SK-N-SH treated with all-trans-retinoic acid at 6 μM for 48 hours (cell line): ENCODE measurements at regions not wholly inside any gene's neighbourhood (a gene's known extent, or its start where the extent isn't known, plus 50 kb on each side); places are given as distances from the start of the nearest gene placed in this dataset.

Experiments used
- ATAC-seq: fragments of 200-7000 bp; cut with Tn5 transposase; 3 replicates; pipeline ENCODE4 v1.9.1; 2020; ENCODE audit warnings: mild to moderate bottlenecking, moderate library complexity
- ARNTL ChIP-seq: fragments of 450-650 bp; formaldehyde crosslinking; IDR thresholded peaks from 2 replicates; pipeline ENCODE4 v1.5.0; 2020; ENCODE audit warnings: low read depth, mild to moderate bottlenecking, moderate library complexity, borderline replicate concordance
- BACH2 ChIP-seq: fragments of 250-450 bp; sonication (Bioruptor Pico); IDR thresholded peaks from 2 replicates; pipeline ENCODE4 v1.9.0; 2021; ENCODE audit warnings: mild to moderate bottlenecking, borderline replicate concordance
- CSDC2 ChIP-seq: fragments of 250-450 bp; sonication (Bioruptor Pico); IDR thresholded peaks from 2 replicates; pipeline ENCODE4 v1.5.0; 2020; ENCODE audit warnings: mild to moderate bottlenecking, moderate library complexity
- ESRRG ChIP-seq: fragments of 250-450 bp; sonication (Bioruptor Pico); IDR thresholded peaks from 2 replicates; pipeline ENCODE4 v1.6.1; 2021; ENCODE audit warnings: mild to moderate bottlenecking
- GLIS3 ChIP-seq: fragments of 250-450 bp; sonication (Bioruptor Pico); IDR thresholded peaks from 2 replicates; pipeline ENCODE4 v1.5.0; 2020; ENCODE audit warnings: mild to moderate bottlenecking, moderate library complexity
- ISL1 ChIP-seq: fragments of 250-450 bp; sonication (Bioruptor Pico); IDR thresholded peaks from 2 replicates; pipeline ENCODE4 v2.1.2; 2022; ENCODE audit warnings: mild to moderate bottlenecking, moderate library complexity
- OSR1 ChIP-seq: fragments of 250-450 bp; sonication (Bioruptor Pico); IDR thresholded peaks from 2 replicates; pipeline ENCODE4 v1.8.0; 2022; ENCODE audit warnings: moderate library complexity, mild to moderate bottlenecking, inconsistent platforms
- POU6F1 ChIP-seq: fragments of 250-450 bp; sonication (Bioruptor Pico); IDR thresholded peaks from 2 replicates; pipeline ENCODE4 v1.8.0; 2021; ENCODE audit warnings: low read depth, mild to moderate bottlenecking, moderate library complexity, borderline replicate concordance
- PPARA ChIP-seq: fragments of 250-450 bp; sonication (Bioruptor Pico); IDR thresholded peaks from 2 replicates; pipeline ENCODE4 v1.5.0; 2020; ENCODE audit warnings: mild to moderate bottlenecking, borderline replicate concordance
- SNAI2 ChIP-seq: fragments of 250-450 bp; sonication (Bioruptor Pico); IDR thresholded peaks from 2 replicates; pipeline ENCODE4 v1.5.0; 2020; ENCODE audit warnings: mild to moderate bottlenecking, moderate library complexity
- TCF4 ChIP-seq: fragments of 250-450 bp; sonication (Bioruptor Pico); IDR thresholded peaks from 2 replicates; pipeline ENCODE4 v1.8.0; 2021; ENCODE audit warnings: mild to moderate bottlenecking, moderate library complexity, borderline replicate concordance
- TOX ChIP-seq: fragments of 250-450 bp; sonication (Bioruptor Pico); IDR thresholded peaks from 2 replicates; pipeline ENCODE4 v1.8.0; 2021; ENCODE audit warnings: mild to moderate bottlenecking, moderate library complexity, borderline replicate concordance
- TSHZ2 ChIP-seq: fragments of 250-450 bp; sonication (Bioruptor Pico); IDR thresholded peaks from 2 replicates; pipeline ENCODE4 v1.5.0; 2020; ENCODE audit warnings: mild to moderate bottlenecking, moderate library complexity
- ZC3H10 ChIP-seq: fragments of 250-450 bp; sonication (Bioruptor Pico); IDR thresholded peaks from 2 replicates; pipeline ENCODE4 v1.5.1; 2021; ENCODE audit warnings: mild to moderate bottlenecking, moderate library complexity
- ZFP3 ChIP-seq: fragments of 250-450 bp; sonication (Bioruptor Pico); IDR thresholded peaks from 2 replicates; pipeline ENCODE4 v1.5.0; 2020; ENCODE audit warnings: mild to moderate bottlenecking, moderate library complexity
- ZFP30 ChIP-seq: fragments of 450-650 bp; formaldehyde crosslinking; IDR thresholded peaks from 2 replicates; pipeline ENCODE4 v1.5.0; 2022; ENCODE audit warnings: mild to moderate bottlenecking, moderate library complexity
- ZNF565 ChIP-seq: fragments of 450-650 bp; formaldehyde crosslinking; conservative IDR thresholded peaks from 2 replicates; pipeline ENCODE4 v1.5.0; 2020; ENCODE audit warnings: low read depth, mild to moderate bottlenecking, moderate library complexity
- ZNF70 ChIP-seq: fragments of 450-650 bp; formaldehyde crosslinking; IDR thresholded peaks from 2 replicates; pipeline ENCODE4 v1.5.0; 2020; ENCODE audit warnings: mild to moderate bottlenecking, moderate library complexity
- ZNF8 ChIP-seq: fragments of 450-650 bp; formaldehyde crosslinking; IDR thresholded peaks from 2 replicates; pipeline ENCODE4 v1.5.0; 2020; ENCODE audit warnings: mild to moderate bottlenecking, moderate library complexity
- TF ChIP-seq, protein P1 (sequence below): fragments of 250-450 bp; sonication (Bioruptor Pico); IDR thresholded peaks from 2 replicates; pipeline ENCODE4 v1.8.0; 2020; ENCODE audit warnings: mild to moderate bottlenecking, moderate library complexity, borderline replicate concordance
- TF ChIP-seq, protein P2 (sequence below): fragments of 250-450 bp; sonication (Bioruptor Pico); IDR thresholded peaks from 2 replicates; pipeline ENCODE4 v1.5.1; 2021; ENCODE audit warnings: mild to moderate bottlenecking, moderate library complexity
- TF ChIP-seq, protein P3 (sequence below): fragments of 250-450 bp; sonication (Bioruptor Pico); IDR thresholded peaks from 2 replicates; pipeline ENCODE4 v1.5.1; 2020; ENCODE audit warnings: low read depth, mild to moderate bottlenecking, moderate library complexity

- TF ChIP-seq ZNF70 (CRISPR knock-in tag) (no peak), ESRRG (no peak), OSR1 (no peak), BACH2 (CRISPR knock-in tag) (no peak), ZFP3 (no peak), SNAI2 (CRISPR knock-in tag) (no peak), ZFP30 (no peak), PPARA (CRISPR knock-in tag) (no peak), ARNTL (no peak), ZNF8 (no peak), TCF4 (CRISPR knock-in tag) (no peak), TSHZ2 (CRISPR knock-in tag) (no peak), POU6F1 (CRISPR knock-in tag) (no peak), ZC3H10 (no peak)
- TF ChIP-seq, protein P1, sequence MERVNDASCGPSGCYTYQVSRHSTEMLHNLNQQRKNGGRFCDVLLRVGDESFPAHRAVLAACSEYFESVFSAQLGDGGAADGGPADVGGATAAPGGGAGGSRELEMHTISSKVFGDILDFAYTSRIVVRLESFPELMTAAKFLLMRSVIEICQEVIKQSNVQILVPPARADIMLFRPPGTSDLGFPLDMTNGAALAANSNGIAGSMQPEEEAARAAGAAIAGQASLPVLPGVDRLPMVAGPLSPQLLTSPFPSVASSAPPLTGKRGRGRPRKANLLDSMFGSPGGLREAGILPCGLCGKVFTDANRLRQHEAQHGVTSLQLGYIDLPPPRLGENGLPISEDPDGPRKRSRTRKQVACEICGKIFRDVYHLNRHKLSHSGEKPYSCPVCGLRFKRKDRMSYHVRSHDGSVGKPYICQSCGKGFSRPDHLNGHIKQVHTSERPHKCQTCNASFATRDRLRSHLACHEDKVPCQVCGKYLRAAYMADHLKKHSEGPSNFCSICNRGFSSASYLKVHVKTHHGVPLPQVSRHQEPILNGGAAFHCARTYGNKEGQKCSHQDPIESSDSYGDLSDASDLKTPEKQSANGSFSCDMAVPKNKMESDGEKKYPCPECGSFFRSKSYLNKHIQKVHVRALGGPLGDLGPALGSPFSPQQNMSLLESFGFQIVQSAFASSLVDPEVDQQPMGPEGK (CRISPR knock-in tag) = no peak
- TF ChIP-seq, protein P2, sequence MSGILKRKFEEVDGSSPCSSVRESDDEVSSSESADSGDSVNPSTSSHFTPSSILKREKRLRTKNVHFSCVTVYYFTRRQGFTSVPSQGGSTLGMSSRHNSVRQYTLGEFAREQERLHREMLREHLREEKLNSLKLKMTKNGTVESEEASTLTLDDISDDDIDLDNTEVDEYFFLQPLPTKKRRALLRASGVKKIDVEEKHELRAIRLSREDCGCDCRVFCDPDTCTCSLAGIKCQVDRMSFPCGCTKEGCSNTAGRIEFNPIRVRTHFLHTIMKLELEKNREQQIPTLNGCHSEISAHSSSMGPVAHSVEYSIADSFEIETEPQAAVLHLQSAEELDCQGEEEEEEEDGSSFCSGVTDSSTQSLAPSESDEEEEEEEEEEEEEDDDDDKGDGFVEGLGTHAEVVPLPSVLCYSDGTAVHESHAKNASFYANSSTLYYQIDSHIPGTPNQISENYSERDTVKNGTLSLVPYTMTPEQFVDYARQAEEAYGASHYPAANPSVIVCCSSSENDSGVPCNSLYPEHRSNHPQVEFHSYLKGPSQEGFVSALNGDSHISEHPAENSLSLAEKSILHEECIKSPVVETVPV (CRISPR knock-in tag) = no peak
- TF ChIP-seq, protein P3, sequence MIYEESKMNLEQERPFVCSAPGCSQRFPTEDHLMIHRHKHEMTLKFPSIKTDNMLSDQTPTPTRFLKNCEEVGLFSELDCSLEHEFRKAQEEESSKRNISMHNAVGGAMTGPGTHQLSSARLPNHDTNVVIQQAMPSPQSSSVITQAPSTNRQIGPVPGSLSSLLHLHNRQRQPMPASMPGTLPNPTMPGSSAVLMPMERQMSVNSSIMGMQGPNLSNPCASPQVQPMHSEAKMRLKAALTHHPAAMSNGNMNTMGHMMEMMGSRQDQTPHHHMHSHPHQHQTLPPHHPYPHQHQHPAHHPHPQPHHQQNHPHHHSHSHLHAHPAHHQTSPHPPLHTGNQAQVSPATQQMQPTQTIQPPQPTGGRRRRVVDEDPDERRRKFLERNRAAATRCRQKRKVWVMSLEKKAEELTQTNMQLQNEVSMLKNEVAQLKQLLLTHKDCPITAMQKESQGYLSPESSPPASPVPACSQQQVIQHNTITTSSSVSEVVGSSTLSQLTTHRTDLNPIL (CRISPR knock-in tag) = no peak
- no peak for ATAC-seq
Observed at GRCh38 chr18:10241579-10241978, 212.9 kb upstream of the APCDD1 start.

- TF ChIP-seq ZFP3 (no peak), SNAI2 (CRISPR knock-in tag) (no peak), TOX (no peak), ZNF70 (CRISPR knock-in tag) (no peak), ZC3H10 (no peak), TSHZ2 (CRISPR knock-in tag) (no peak), BACH2 (CRISPR knock-in tag) (no peak), ZNF565 (no peak), TCF4 (CRISPR knock-in tag) (no peak), GLIS3 (CRISPR knock-in tag) (no peak), CSDC2 (CRISPR knock-in tag) (no peak), PPARA (CRISPR knock-in tag) (no peak), ZFP30 (no peak), ISL1 (no peak), ESRRG (no peak), POU6F1 (CRISPR knock-in tag) (no peak), ARNTL (no peak)
- TF ChIP-seq, protein P2 (CRISPR knock-in tag) = no peak
- no peak for ATAC-seq
Observed at GRCh38 chr18:10242936-10243680, 211.3 kb upstream of the APCDD1 start.
